ENCODE measurements at regions not wholly inside any gene's neighbourhood (a gene's known extent, or its start where the extent isn't known, plus 50 kb on each side); places are given as distances from the start of the nearest gene placed in this dataset.

DNA sequence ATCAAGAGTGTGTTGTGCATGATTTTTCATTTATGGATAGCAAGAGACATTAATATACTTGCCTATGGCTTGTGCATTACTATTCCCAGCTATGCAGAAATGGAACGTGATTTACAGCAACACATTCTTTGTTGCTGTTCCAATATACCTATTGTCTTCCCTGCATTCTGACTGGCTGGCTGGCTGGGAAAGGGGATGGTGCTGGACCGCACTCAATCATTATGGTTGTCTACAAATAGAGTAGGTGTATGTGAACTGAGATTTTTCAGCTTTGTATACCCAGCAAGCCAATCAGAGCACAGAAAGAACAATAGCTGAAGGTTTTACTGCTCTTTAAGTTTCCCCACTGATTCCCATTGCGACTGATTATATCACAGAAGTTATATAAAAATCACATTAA lies 167.5 kb downstream of the ATG4C start:
- TF ChIP-seq CTCF (IDR thresholded peaks at IDR 0.05): no peak
- TF ChIP-seq POLR2A (IDR thresholded peaks at IDR 0.05): no peak

Data from adrenal gland (tissue), 5 donors.